SK-N-SH treated with all-trans-retinoic acid at 6 μM for 48 hours (cell line): ENCODE measurements at regions not wholly inside any gene's neighbourhood (a gene's known extent, or its start where the extent isn't known, plus 50 kb on each side); places are given as distances from the start of the nearest gene placed in this dataset.

ENCODE experiments used
- ATAC-seq: fragments of 200-7000 bp; cut with Tn5 transposase; 3 replicates; pipeline ENCODE4 v1.9.1; 2020; ENCODE audit warnings: mild to moderate bottlenecking, moderate library complexity
- CREB5 ChIP-seq: fragments of 250-450 bp; sonication (Bioruptor Pico); IDR thresholded peaks from 2 replicates; pipeline ENCODE4 v1.5.1; 2020; ENCODE audit warnings: low read depth, mild to moderate bottlenecking, moderate library complexity
- ESRRG ChIP-seq: fragments of 250-450 bp; sonication (Bioruptor Pico); IDR thresholded peaks from 2 replicates; pipeline ENCODE4 v1.6.1; 2021; ENCODE audit warnings: mild to moderate bottlenecking
- GLIS3 ChIP-seq: fragments of 250-450 bp; sonication (Bioruptor Pico); IDR thresholded peaks from 2 replicates; pipeline ENCODE4 v1.5.0; 2020; ENCODE audit warnings: mild to moderate bottlenecking, moderate library complexity
- ISL1 ChIP-seq: fragments of 250-450 bp; sonication (Bioruptor Pico); IDR thresholded peaks from 2 replicates; pipeline ENCODE4 v2.1.2; 2022; ENCODE audit warnings: mild to moderate bottlenecking, moderate library complexity
- OSR1 ChIP-seq: fragments of 250-450 bp; sonication (Bioruptor Pico); IDR thresholded peaks from 2 replicates; pipeline ENCODE4 v1.8.0; 2022; ENCODE audit warnings: moderate library complexity, mild to moderate bottlenecking, inconsistent platforms
- POU6F1 ChIP-seq: fragments of 250-450 bp; sonication (Bioruptor Pico); IDR thresholded peaks from 2 replicates; pipeline ENCODE4 v1.8.0; 2021; ENCODE audit warnings: low read depth, mild to moderate bottlenecking, moderate library complexity, borderline replicate concordance
- PPARA ChIP-seq: fragments of 250-450 bp; sonication (Bioruptor Pico); IDR thresholded peaks from 2 replicates; pipeline ENCODE4 v1.5.0; 2020; ENCODE audit warnings: mild to moderate bottlenecking, borderline replicate concordance
- RARB ChIP-seq: fragments of 250-450 bp; sonication (Bioruptor Pico); IDR thresholded peaks from 2 replicates; pipeline ENCODE4 v1.8.0; 2021; ENCODE audit warnings: mild to moderate bottlenecking, moderate library complexity
- SNAI2 ChIP-seq: fragments of 250-450 bp; sonication (Bioruptor Pico); IDR thresholded peaks from 2 replicates; pipeline ENCODE4 v1.5.0; 2020; ENCODE audit warnings: mild to moderate bottlenecking, moderate library complexity
- TCF4 ChIP-seq: fragments of 250-450 bp; sonication (Bioruptor Pico); IDR thresholded peaks from 2 replicates; pipeline ENCODE4 v1.8.0; 2021; ENCODE audit warnings: mild to moderate bottlenecking, moderate library complexity, borderline replicate concordance
- TOX ChIP-seq: fragments of 250-450 bp; sonication (Bioruptor Pico); IDR thresholded peaks from 2 replicates; pipeline ENCODE4 v1.8.0; 2021; ENCODE audit warnings: mild to moderate bottlenecking, moderate library complexity, borderline replicate concordance
- ZC3H10 ChIP-seq: fragments of 250-450 bp; sonication (Bioruptor Pico); IDR thresholded peaks from 2 replicates; pipeline ENCODE4 v1.5.1; 2021; ENCODE audit warnings: mild to moderate bottlenecking, moderate library complexity
- ZFP3 ChIP-seq: fragments of 250-450 bp; sonication (Bioruptor Pico); IDR thresholded peaks from 2 replicates; pipeline ENCODE4 v1.5.0; 2020; ENCODE audit warnings: mild to moderate bottlenecking, moderate library complexity
- ZFP30 ChIP-seq: fragments of 450-650 bp; formaldehyde crosslinking; IDR thresholded peaks from 2 replicates; pipeline ENCODE4 v1.5.0; 2022; ENCODE audit warnings: mild to moderate bottlenecking, moderate library complexity
- ZNF565 ChIP-seq: fragments of 450-650 bp; formaldehyde crosslinking; conservative IDR thresholded peaks from 2 replicates; pipeline ENCODE4 v1.5.0; 2020; ENCODE audit warnings: low read depth, mild to moderate bottlenecking, moderate library complexity
- ZNF70 ChIP-seq: fragments of 450-650 bp; formaldehyde crosslinking; IDR thresholded peaks from 2 replicates; pipeline ENCODE4 v1.5.0; 2020; ENCODE audit warnings: mild to moderate bottlenecking, moderate library complexity
- ZNF8 ChIP-seq: fragments of 450-650 bp; formaldehyde crosslinking; IDR thresholded peaks from 2 replicates; pipeline ENCODE4 v1.5.0; 2020; ENCODE audit warnings: mild to moderate bottlenecking, moderate library complexity
- TF ChIP-seq, protein P1 (sequence below): fragments of 250-450 bp; sonication (Bioruptor Pico); IDR thresholded peaks from 2 replicates; pipeline ENCODE4 v1.8.0; 2020; ENCODE audit warnings: mild to moderate bottlenecking, moderate library complexity, borderline replicate concordance
- TF ChIP-seq, protein P2 (sequence below): fragments of 250-450 bp; sonication (Bioruptor Pico); IDR thresholded peaks from 2 replicates; pipeline ENCODE4 v1.5.1; 2021; ENCODE audit warnings: mild to moderate bottlenecking, moderate library complexity

DNA sequence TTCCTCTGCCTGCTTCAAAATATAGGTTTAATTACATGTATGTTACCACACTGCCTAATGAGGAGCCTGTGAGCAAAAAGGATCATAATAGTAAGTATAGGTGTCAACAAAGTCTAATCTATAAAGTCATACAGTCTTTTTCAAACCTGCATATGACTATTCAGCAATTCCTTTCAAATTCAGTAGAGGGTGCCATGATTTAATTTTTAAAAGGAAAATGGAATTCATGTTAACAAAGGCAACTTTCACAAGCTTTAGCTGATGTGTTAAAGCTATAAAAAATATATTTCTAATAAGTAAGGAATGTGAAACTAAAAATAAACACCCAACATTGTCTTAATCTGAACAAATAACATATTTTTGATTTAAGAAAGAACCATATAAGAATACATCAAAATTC, 52.1 kb downstream of the MPP7 start:
- TF ChIP-seq GLIS3 (CRISPR knock-in tag) (no peak), ZFP30 (no peak), ZNF70 (CRISPR knock-in tag) (no peak), SNAI2 (CRISPR knock-in tag) (no peak), CREB5 (CRISPR knock-in tag) (no peak), PPARA (no peak), OSR1 (CRISPR knock-in tag) (no peak)
- ATAC-seq: no peak; the same call in 2 of the 3 replicates

GRCh38 chr10:28250358-28250757, 52.5 kb downstream of the MPP7 start:
- ATAC-seq: no peak
- TF ChIP-seq TOX (CRISPR knock-in tag) (no peak), GLIS3 (CRISPR knock-in tag) (no peak), PPARA (no peak), SNAI2 (CRISPR knock-in tag) (no peak), ZNF8 (CRISPR knock-in tag) (no peak), RARB (CRISPR knock-in tag) (no peak), CREB5 (CRISPR knock-in tag) (no peak), OSR1 (CRISPR knock-in tag) (no peak), ESRRG (CRISPR knock-in tag) (no peak), ZNF70 (CRISPR knock-in tag) (no peak), ZNF565 (CRISPR knock-in tag) (no peak), POU6F1 (CRISPR knock-in tag) (no peak), ISL1 (CRISPR knock-in tag) (no peak), ZFP3 (no peak), TCF4 (CRISPR knock-in tag) (no peak), ZC3H10 (CRISPR knock-in tag) (no peak), ZFP30 (no peak)
- TF ChIP-seq, protein P1, sequence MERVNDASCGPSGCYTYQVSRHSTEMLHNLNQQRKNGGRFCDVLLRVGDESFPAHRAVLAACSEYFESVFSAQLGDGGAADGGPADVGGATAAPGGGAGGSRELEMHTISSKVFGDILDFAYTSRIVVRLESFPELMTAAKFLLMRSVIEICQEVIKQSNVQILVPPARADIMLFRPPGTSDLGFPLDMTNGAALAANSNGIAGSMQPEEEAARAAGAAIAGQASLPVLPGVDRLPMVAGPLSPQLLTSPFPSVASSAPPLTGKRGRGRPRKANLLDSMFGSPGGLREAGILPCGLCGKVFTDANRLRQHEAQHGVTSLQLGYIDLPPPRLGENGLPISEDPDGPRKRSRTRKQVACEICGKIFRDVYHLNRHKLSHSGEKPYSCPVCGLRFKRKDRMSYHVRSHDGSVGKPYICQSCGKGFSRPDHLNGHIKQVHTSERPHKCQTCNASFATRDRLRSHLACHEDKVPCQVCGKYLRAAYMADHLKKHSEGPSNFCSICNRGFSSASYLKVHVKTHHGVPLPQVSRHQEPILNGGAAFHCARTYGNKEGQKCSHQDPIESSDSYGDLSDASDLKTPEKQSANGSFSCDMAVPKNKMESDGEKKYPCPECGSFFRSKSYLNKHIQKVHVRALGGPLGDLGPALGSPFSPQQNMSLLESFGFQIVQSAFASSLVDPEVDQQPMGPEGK (CRISPR knock-in tag): no peak
- TF ChIP-seq, protein P2, sequence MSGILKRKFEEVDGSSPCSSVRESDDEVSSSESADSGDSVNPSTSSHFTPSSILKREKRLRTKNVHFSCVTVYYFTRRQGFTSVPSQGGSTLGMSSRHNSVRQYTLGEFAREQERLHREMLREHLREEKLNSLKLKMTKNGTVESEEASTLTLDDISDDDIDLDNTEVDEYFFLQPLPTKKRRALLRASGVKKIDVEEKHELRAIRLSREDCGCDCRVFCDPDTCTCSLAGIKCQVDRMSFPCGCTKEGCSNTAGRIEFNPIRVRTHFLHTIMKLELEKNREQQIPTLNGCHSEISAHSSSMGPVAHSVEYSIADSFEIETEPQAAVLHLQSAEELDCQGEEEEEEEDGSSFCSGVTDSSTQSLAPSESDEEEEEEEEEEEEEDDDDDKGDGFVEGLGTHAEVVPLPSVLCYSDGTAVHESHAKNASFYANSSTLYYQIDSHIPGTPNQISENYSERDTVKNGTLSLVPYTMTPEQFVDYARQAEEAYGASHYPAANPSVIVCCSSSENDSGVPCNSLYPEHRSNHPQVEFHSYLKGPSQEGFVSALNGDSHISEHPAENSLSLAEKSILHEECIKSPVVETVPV (CRISPR knock-in tag): no peak
- TF ChIP-seq, all 23 proteins: peak for 0

DNA sequence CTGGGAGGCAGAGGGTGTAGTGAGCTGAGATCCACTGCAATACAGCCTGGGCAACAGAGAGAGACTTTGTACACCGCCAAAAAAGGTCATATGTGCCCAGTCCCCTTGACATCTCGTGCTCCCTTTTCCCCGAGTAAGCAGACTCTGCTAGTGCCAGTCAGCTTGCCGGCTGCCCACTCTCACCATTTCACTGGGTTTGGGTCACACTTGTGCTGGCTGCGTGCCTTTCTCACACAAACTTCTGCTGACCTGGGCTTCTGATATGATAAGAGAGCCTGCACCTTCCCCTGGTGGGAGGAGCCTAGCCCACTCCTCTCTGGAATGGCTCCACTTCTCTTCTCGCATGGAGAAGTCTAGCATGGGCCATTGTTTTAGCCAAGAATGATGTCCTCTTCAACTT, 53.4 kb downstream of the MPP7 start:
- TF ChIP-seq TCF4 (CRISPR knock-in tag) (no peak), ZC3H10 (CRISPR knock-in tag) (no peak), RARB (CRISPR knock-in tag) (no peak), ZNF70 (CRISPR knock-in tag) (no peak), ZNF565 (CRISPR knock-in tag) (no peak)
- TF ChIP-seq, protein P1 (CRISPR knock-in tag): no peak
- no peak for ATAC-seq
